ENCODE measurements at regions not wholly inside any gene's neighbourhood (a gene's known extent, or its start where the extent isn't known, plus 50 kb on each side); places are given as distances from the start of the nearest gene placed in this dataset.
"Not testable (repeated sequence)": the region's sequence is repeated elsewhere in the genome, so short reads cannot be mapped to it uniquely, and the experiment has no call there.

DNA sequence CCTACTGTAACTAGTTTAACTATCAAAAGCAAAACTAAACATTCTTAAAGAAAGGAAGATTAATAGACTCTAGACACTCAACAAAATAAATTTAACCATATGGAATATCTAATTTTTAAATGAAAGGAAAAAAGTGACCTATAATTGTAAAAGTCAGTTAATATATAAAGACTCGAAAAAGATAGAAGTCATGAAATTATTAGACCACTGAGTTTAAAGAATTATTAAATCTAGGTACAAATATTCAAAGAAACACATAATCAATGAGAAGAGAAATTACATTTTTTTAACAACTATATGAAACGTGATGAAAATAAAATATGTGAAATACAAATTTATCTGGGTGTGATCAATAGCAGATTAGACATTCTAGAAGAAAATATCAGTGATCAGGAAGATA, 706.8 kb upstream of the PCDH20 start:
- CTCF ChIA-PET, result interaction anchor here (0.8 to 2.1 kb wide), 3 partner anchors 8 to 188 kb away, joined by 3 to 6 read pairs (median 3); no protein-coding TSS in a partner anchor
- TF ChIP-seq ARNT (IDR thresholded peaks at IDR 0.05), result no peak
- no peak; the same call in 1 of the 2 replicates for TF ChIP-seq SP1 (IDR thresholded peaks at IDR 0.05)
- TF ChIP-seq ELF4 (IDR thresholded peaks at IDR 0.05), result no peak
- TF ChIP-seq HDGF (IDR thresholded peaks at IDR 0.05; ENCODE audit: borderline replicate concordance), result no peak
- TF ChIP-seq, protein P1, sequence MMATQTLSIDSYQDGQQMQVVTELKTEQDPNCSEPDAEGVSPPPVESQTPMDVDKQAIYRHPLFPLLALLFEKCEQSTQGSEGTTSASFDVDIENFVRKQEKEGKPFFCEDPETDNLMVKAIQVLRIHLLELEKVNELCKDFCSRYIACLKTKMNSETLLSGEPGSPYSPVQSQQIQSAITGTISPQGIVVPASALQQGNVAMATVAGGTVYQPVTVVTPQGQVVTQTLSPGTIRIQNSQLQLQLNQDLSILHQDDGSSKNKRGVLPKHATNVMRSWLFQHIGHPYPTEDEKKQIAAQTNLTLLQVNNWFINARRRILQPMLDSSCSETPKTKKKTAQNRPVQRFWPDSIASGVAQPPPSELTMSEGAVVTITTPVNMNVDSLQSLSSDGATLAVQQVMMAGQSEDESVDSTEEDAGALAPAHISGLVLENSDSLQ (IDR thresholded peaks at IDR 0.05), result 0 out of 2 replicates have a peak, but pooled peaks have one; percentile 0
- TF ChIP-seq NFRKB (IDR thresholded peaks at IDR 0.05), result no peak
- TF ChIP-seq FOXM1 (IDR thresholded peaks at IDR 0.05; ENCODE audit: borderline replicate concordance), result no peak
- TF ChIP-seq SUZ12 (IDR thresholded peaks at IDR 0.05), result peak; percentile 62; the same call in 1 of the 2 replicates
- TF ChIP-seq L3MBTL2 (conservative IDR thresholded peaks at IDR 0.05), result no peak
- no peak; the same call in 1 of the 2 replicates for TF ChIP-seq TARDBP (IDR thresholded peaks at IDR 0.05)
- TF ChIP-seq CTBP1 (IDR thresholded peaks at IDR 0.05; ENCODE audit: borderline replicate concordance), result no peak
- DNase-seq (ENCODE audit: extremely low spot score), result no peak
- POLR2A ChIA-PET, result no interaction called here

- CTCF ChIA-PET, result interaction anchor here (0.5 to 3.0 kb wide), 18 partner anchors 13 to 1487 kb away, joined by 3 to 30 read pairs (median 5); no protein-coding TSS in a partner anchor
These were observed 704.4 kb upstream of the PCDH20 start for GRCh38 chr13:62119739-62120700.

DNA sequence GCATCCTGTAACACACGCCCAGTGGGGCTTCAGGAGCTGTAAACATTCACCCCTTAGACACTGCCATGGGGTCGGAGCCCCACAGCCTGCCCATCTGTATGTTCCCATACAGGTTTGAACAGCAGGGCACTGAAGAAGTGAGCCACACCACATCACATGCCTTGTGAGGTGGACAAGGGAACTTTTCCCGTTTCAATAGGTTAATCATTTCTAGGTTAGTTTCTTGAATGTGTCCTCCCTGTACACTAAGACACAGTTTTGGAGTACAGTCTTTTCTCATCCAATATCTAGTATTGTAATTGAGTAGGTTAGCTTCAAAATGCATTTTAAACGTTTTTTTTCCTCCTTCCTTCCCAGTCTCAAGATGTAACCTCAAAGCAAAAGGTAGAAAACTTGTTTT, 700.2 kb upstream of the PCDH20 start:
- CTCF ChIA-PET, result no interaction called here

More at GRCh38 chr13:62119739-62120700, 704.4 kb upstream of the PCDH20 start:
- DNase-seq (ENCODE audit: extremely low spot score), result peak; percentile 78
- TF ChIP-seq ZNF384 (IDR thresholded peaks at IDR 0.05) (0 out of 2 replicates have a peak, but pooled peaks have one; percentile 33), LEF1 (IDR thresholded peaks at IDR 0.05; ENCODE audit: borderline replicate concordance) (no peak), FOXA1 (IDR thresholded peaks at IDR 0.05) (peak; percentile 53; the same call in 1 of the 2 replicates), ARNT (IDR thresholded peaks at IDR 0.05) (no peak), TARDBP (IDR thresholded peaks at IDR 0.05) (0 out of 2 replicates have a peak, but pooled peaks have one; percentile 10), NFRKB (IDR thresholded peaks at IDR 0.05) (no peak), HDGF (IDR thresholded peaks at IDR 0.05; ENCODE audit: borderline replicate concordance) (no peak), CTBP1 (IDR thresholded peaks at IDR 0.05; ENCODE audit: borderline replicate concordance) (peak; percentile 2)
- TF ChIP-seq, protein P1 (IDR thresholded peaks at IDR 0.05), result no peak
- POLR2A ChIA-PET, result interaction anchor here (0.6 to 1.9 kb wide), 3 partner anchors 10 to 235 kb away, joined by 3 to 7 read pairs (median 5); no protein-coding TSS in a partner anchor

GRCh38 chr13:62113179-62113578, 697.5 kb upstream of the PCDH20 start:
- DNase-seq (ENCODE audit: extremely low spot score), result peak; percentile 19
- CTCF ChIA-PET, result no interaction called here
- no peak for TF ChIP-seq TARDBP (IDR thresholded peaks at IDR 0.05)
- TF ChIP-seq, protein P1 (IDR thresholded peaks at IDR 0.05), result no peak
- no peak for TF ChIP-seq L3MBTL2 (conservative IDR thresholded peaks at IDR 0.05)
- TF ChIP-seq BHLHE40 (IDR thresholded peaks at IDR 0.05; ENCODE audit: borderline replicate concordance), result no peak
- TF ChIP-seq LEF1 (IDR thresholded peaks at IDR 0.05; ENCODE audit: borderline replicate concordance), result no peak
- TF ChIP-seq HDGF (IDR thresholded peaks at IDR 0.05; ENCODE audit: borderline replicate concordance), result 0 out of 2 replicates have a peak, but pooled peaks have one; percentile 77
- POLR2A ChIA-PET, result interaction anchor here (1.1 kb wide), 1 partner anchor 13 kb away, joined by 3 read pairs; no protein-coding TSS in a partner anchor

More for the DNA sequence above, 700.2 kb upstream of the PCDH20 start:
- POLR2A ChIA-PET, result no interaction called here
- TF ChIP-seq ARNT (IDR thresholded peaks at IDR 0.05), result no peak
- no peak for TF ChIP-seq FOXM1 (IDR thresholded peaks at IDR 0.05; ENCODE audit: borderline replicate concordance)
- no peak for TF ChIP-seq TARDBP (IDR thresholded peaks at IDR 0.05)
- no peak for TF ChIP-seq ZNF384 (IDR thresholded peaks at IDR 0.05)
- TF ChIP-seq L3MBTL2 (conservative IDR thresholded peaks at IDR 0.05), result no peak
- TF ChIP-seq LEF1 (IDR thresholded peaks at IDR 0.05; ENCODE audit: borderline replicate concordance), result no peak
- TF ChIP-seq, protein P1 (IDR thresholded peaks at IDR 0.05), result no peak
- no peak for TF ChIP-seq NFRKB (IDR thresholded peaks at IDR 0.05)
- TF ChIP-seq FOXK2 (IDR thresholded peaks at IDR 0.05), result no peak
- TF ChIP-seq SUZ12 (IDR thresholded peaks at IDR 0.05), result no peak
- TF ChIP-seq ELF4 (IDR thresholded peaks at IDR 0.05), result no peak
- no peak for TF ChIP-seq FOXA1 (IDR thresholded peaks at IDR 0.05)
- no peak for TF ChIP-seq BHLHE40 (IDR thresholded peaks at IDR 0.05; ENCODE audit: borderline replicate concordance)
- no peak for TF ChIP-seq SP1 (IDR thresholded peaks at IDR 0.05)
- TF ChIP-seq HDGF (IDR thresholded peaks at IDR 0.05; ENCODE audit: borderline replicate concordance), result no peak
- TF ChIP-seq CTBP1 (IDR thresholded peaks at IDR 0.05; ENCODE audit: borderline replicate concordance), result no peak
- DNase-seq (ENCODE audit: extremely low spot score), result no peak

- TF ChIP-seq TARDBP (IDR thresholded peaks at IDR 0.05), result no peak
- DNase-seq (ENCODE audit: extremely low spot score), result peak; percentile 11
- CTCF ChIA-PET, result no interaction called here
- POLR2A ChIA-PET, result no interaction called here
These were observed 694.4 kb upstream of the PCDH20 start for GRCh38 chr13:62110079-62110478.

DNA sequence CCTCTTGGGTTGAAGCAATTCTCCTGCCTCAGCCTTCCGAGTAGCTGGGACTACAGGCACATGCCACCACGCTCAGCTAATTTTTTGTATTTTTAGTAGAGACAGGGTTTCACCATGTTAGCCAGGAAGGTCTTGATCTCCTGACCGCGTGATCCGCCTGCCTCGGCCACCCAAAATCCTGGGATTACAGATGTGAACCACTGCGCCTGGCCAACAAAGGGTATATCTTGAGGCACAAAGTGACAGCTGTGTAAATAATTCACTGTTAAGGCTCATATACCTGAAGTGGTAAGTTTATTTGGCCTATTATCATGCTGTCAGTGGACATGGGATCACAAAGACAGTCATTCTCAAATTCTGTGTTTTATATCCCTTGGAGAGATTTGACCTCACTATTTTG, 688.5 kb upstream of the PCDH20 start:
- DNase-seq (ENCODE audit: extremely low spot score); CTCF ChIA-PET; POLR2A ChIA-PET: not testable (repeated sequence)

All from HEK293T (cell line).